ENCODE measurements at regions not wholly inside any gene's neighbourhood (a gene's known extent, or its start where the extent isn't known, plus 50 kb on each side); places are given as distances from the start of the nearest gene placed in this dataset.

DNA sequence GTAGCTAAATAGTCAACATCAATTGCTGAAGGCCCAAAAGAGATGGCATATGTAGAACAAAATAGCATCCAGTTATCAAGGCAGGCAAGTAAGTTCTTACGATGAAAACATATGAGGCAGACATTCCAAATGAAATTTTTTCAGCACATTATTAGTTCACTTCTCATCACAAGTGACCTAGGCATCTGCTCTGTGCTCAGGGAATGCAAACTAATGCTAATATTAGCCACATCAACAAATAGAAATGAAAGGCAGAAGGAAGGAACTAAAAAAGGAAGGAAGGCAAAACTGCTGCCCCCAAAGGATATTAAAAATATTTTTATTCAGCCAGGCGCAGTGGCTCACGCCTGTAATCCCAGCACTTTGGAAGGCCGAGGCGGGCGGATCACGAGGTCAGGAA lies 51.2 kb upstream of the ROCK1 start:
- no peak for DNase-seq

DNA sequence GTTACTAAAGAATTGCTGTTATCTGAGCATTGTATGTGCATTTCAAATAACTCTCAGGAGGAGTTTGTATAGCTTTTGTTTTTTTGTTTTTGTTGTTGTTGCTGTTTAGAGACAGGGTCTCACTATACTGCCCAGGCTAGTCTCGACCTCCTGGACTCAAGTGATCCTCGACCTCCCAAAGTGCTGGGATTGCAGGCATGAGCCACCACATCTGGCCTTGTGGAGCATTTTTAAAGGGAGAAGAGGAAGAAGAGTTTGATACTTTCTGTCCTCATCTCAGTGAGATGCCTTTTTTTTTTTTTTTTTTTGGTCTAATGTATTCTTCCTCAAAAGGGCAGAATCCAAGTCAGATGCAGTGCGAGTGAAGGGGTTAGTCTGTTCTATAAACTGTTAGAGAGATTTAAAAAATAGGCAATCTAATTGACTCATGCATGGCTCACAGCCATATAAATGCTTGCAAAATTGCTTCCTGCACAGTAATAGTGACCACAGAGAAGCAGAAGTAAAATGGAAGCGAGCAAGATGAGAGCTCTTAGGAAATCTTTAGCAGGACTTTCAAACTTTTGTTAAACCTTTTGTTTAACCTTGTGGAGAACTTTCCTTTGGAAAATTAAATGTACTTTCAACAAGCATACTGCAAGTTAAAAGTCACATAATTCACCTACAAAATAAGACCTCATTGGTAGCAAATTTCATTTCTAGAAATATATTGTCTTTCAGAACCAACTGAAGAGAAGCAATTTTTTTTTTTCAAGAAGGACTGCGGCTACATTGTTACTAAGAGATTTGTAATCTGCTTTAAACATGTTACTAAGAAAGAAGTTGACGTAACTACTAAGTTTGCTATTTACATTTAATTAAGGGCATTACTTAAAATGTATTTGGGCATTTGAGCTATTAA lies 52.3 kb upstream of the ROCK1 start:
- DNase-seq = no peak

DNA sequence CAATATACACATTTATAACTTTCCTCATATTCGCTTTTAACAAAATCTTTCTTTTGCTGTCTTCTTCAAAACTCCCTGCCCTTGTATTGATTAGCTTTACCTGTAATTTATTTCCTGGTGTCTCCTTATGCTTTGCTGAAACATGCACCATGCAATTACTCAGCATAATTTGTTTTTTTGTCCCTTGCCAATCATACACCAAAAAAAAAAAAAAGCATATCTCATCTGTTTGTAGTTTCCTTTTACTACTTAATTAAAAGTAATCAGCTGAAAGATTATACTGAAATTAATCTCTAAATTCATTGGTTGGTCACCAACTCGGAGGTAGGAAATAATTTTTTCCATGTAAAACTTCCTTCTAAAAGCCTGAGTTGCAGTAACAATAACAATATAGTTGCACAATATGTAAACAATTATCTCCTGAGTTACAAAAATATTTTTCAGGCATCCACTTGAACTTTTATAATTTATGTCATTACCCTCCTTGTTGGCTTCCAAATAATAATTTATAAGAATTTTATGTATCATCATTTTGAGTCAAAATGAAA lies 53.0 kb upstream of the ROCK1 start:
- DNase-seq = no peak

DNA sequence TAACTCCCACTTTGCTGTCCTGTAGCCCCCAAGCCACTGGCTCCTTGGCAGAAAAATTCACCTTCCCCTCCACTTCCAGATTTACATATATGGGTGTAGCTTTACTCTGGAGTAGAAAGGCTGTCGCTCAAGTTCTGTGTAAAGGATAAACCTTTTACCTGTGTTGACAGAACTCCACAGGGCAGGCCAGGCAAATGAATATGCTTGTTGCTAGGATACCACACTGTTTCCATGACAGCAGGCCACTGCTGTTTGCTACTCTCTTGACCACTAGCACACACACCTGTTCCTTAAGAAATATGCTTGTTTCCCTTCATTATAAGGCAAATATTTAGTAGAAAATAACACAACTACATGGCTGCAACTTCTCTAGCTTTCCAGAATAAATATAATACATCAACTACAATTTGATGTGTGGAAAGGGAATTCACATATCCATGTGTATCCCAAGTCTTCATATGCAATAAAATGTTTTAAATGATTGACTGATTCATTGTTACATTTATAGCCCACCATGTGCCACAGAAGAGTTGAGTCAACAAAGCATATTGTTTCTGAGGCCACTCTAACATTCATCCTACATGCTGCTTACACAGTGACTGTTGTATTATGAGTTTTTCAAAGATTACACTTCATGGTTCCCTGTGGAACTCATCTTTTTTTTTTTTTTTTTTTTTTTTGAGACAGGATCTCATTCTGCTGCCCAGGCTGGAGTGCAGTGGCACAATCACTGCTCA lies 56.2 kb upstream of the ROCK1 start:
- peak; percentile 99 for DNase-seq

DNA sequence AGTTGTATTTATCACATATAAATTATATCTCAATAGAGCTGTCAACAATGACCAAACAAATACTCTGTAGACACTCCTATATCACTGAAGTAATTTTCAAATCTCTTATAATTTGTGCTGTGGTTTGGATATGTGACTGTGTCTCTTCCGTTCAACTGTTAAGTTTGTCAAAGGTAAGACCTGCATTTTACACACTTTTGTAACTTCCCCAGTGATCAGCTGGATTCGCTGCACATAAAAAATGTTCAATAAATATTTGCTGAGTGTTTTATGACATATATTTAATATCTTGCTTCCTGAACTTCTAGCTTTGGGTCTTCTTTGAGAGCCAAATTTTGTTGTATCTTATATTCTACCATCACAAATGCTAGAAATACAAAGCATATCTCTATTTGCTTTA lies 57.3 kb upstream of the ROCK1 start:
- no peak for DNase-seq

DNA sequence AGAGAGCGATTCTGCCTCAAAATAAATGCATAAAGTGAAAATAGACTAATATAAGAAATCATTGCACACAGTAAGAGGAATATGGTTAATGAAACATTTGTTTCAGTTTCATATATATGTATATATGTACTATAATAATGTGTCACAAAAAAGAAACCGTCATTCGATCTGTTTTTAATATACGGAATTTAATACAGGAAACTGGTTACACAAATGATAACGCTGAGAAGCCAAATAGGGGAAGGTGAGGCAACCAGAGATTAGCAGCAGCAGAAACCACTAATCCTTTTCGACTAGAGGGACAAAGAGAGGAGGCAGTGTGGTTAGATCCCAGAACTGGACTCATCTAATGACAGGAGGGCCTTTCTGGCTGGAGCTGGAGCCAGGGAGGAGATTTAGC lies 64.2 kb upstream of the GREB1L start:
- DNase-seq = no peak

DNA sequence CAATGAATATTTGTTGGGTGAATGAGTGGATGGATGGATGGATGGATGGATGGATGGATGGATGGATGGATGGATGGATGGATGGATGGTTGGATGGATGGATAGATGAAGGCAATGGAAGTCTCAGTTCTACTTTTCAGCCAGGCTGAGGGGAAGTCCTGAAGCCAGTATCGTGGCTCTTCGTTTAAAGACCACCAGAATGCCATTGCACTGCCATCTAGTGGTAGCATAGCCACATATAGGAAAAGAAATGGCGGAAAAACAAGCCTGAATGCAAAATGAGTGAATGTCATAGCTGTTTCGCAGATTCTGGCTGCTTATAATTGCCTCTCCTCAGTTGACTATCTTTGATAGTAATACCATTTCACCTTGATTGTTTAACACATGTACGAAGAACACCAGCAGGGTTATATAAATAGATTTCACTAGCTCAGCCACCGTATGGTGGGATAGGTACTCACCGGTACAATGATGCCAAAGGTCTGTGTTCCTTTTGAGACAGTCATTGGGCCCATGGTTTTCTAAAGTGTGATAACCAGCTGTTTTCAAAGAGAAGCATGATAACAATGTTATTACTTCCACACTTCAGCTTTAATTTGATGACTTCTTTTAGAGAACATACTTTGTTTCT lies 62.3 kb upstream of the GREB1L start:
- peak; percentile 69 for DNase-seq

DNA sequence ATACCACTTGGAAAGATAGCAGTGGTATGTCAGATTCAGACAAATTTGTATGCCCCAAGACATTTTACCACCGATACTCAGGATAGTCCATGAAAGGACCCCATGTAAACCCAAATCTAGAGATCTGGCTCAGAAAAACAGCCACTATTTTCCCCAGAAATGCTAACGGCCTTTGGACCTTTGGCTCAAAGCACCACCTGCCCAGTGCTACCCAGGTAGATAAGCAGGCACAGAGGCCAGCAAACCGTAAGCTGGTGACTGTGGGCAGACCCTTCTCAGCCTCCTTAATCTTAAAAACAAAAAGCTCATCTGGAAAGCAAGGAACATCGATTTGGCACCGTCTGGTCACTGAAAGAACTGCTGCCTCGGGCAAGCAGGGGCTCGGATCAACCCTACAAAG lies 61.4 kb upstream of the GREB1L start:
- DNase-seq = no peak

DNA sequence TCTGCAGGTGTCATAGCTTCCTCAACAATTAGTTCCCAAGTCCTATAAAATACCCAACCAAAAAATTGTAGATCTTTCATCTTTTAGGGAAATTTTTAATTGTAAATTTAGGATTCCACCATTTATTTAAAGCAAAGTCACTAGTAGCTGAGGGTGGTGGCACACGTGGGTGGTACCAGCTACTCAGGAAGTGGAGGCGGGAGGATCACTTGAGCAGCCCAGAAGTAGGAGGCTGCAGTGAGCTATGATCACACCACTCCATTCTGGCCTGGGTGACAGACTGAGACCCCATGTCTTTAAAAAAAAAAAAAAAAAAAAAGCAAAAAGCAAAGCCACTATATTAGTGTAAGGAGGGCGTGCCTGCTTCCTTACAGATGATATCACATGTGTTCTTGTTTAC lies 60.3 kb upstream of the GREB1L start:
- no peak for DNase-seq

DNA sequence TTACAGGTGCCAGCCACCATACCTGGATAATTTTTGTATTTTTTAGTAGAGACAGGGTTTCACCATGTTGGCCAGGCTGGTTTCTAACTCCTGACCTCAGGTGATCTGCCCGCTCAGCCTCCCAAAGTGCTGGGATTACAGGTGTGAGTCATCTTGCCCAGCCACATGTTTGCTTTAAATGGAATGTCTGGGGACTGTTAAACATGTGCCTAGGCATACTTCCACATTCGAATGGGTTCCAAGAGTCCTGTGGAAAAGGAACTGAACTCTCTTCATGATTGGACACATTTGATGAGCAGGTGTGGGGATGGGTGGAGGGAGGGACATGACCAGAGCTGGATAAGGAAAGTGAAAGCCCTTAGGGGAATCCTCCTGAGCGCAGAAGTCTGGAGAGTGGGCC lies 58.4 kb upstream of the GREB1L start:
- DNase-seq = no peak

DNA sequence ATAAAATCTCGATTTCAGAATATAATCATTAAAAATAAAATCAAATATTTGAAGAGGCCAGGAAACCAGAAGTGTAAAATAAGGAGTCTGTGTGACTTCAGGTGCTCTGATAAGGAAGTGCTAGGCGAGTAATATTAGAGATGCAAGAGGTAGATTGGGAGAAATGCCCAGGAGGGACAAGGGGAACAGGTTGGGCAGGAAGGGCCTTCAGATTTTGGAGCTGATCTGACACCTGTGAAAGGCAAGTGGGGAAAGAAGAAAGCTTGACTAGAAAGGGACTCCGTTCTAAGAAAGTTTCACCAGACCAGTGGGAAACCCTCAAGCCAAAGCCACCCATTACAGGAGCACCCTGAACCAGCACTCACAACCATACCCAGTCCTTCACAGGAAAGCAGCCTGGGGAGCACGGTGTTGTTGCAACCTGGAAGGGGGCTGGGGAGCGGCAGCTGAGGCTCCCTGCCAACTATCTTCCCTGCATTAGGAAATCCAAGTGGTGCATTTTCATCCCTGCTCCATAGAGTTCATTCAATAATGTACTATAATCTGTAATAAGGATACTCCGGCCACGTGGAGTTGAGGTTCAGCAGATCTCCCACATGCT lies 57.5 kb upstream of the GREB1L start:
- no peak for DNase-seq

DNA sequence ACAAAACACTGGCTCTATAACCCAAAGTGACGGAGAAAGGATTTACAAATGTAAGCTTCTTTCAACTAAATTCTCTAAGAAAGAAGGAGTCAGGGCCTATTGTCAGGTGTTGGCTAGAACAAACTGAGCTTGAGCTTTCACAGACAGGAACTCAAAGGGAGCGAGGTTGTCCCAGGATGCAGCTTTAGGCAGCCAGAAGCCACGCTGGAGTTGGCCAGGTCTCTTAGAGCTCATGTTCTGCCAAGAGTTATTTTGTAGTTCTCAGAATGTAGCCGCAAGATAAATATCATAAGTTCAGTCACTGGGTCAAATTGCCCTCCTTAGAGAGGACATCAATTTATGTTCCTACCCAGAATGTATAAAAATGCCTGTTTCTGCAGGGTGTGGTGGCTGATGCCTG lies 54.1 kb upstream of the GREB1L start:
- DNase-seq = no peak

DNA sequence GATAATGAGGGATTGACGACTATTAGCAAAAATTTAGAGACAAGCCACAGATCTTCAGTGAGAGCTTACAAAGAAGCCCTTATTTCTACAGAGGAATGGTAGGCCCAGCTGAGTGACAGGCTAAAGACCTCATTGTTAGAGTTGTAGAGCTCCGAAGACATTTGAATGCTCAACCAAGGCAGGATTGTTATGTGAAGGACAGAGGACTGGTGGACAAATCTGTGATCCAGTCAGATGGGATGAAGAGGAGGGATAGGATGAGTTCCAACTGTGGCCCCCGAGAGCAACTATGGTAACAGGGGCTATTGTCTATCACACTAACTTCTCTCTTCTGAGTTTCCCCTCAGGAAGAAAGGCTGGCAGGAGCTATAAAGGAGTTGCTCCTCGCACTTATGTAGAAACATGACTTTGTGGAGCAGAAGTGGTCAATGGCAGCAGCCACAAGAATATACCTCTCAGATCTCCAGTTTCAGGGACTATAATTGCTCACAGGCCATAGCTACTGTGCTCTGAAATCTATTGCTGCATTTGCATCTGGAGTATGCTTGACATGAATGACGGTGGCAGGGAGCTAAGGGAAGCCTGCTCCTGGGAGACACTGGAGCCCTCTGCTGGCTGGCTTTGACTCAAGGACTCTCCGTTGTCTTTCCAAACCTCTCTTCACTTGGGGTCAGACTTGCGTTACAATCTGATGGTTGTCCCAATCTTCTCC lies 50.3 kb upstream of the GREB1L start:
- DNase-seq = peak; percentile 39
